HG03175 (cell line): ENCODE measurements at regions not wholly inside any gene's neighbourhood (a gene's known extent, or its start where the extent isn't known, plus 50 kb on each side); places are given as distances from the start of the nearest gene placed in this dataset.
"Not testable (repeated sequence)": the region's sequence is repeated elsewhere in the genome, so short reads cannot be mapped to it uniquely, and the experiment has no call there.

Experiments
- ATAC-seq: cut with Tn5 transposase; IDR thresholded peaks from one replicate; pipeline ENCODE4 v1.9.1; 2021; ENCODE audit warnings: mild to moderate bottlenecking, moderate library complexity; ENCODE audit not compliant: unreplicated experiment

GRCh38 chr16:26840691-26841090, 226.0 kb upstream of the C16orf82 start:
- ATAC-seq: no peak

- ATAC-seq: no peak
Measured at GRCh38 chr16:26856271-26856670, 210.5 kb upstream of the C16orf82 start.

DNA sequence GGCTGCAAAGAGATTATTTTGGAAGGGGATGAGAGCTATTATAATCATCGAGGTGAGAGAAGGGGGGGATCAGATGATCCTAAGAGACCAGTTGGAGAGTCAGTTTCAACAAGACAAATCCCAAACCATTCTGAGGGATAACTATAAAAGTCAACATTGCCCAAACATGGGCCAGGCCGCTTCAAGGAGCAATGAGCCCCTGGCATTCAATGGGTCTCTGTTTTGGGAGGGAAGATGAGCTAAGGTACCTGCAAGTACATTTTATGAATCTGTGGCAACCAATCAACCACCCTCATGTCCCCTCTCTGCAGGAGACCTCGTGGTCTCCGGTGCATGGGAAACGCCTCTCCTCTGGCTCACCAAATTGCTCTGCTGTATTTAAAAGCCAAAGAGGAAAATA, 209.9 kb upstream of the C16orf82 start:
- ATAC-seq: no peak

GRCh38 chr16:26857371-26857770, 209.4 kb upstream of the C16orf82 start:
- no peak for ATAC-seq

GRCh38 chr16:26860506-26860905, 206.2 kb upstream of the C16orf82 start:
- no peak for ATAC-seq

- ATAC-seq: no peak
Measured at GRCh38 chr16:26863931-26864330, 202.8 kb upstream of the C16orf82 start.

GRCh38 chr16:26874318-26874717, 192.4 kb upstream of the C16orf82 start:
- not testable (repeated sequence) for ATAC-seq

DNA sequence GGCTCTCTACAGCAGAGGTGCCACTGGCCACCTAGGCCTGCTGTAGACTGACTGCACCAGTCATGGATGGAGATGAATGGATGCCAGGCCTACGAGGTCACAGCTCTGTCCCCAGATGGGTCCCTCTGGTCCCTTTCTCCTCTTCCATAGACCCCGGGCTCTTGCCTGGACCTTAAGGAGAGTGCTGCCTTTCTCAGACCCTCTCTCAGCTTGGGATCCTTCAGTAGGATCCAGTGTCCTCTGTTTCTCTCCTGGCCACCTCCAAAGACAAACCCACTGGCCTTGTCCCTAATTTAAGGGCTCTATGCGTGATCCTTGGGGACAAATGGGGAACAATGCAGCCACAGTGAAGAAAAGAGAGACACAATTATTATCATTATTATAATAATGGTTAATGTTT, 189.3 kb upstream of the C16orf82 start:
- no peak for ATAC-seq

DNA sequence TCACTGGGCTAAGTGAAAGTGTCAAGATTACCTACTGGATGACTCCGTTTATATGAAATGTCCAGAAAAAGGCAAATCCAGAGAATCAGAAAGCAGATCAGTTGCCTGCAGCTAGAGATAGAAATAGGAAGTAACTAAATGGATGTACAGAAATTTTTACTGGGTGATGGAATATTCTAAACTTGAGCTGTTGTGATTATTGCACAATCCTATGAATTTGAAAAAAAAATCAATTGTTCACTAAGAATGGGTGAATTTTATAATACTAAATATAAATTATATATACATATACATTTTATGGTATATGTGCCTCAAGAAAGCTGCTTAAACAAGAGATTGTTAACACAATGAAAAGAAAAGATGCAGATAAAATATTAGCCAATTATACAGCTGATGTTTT, 181.1 kb upstream of the C16orf82 start:
- ATAC-seq: no peak

DNA sequence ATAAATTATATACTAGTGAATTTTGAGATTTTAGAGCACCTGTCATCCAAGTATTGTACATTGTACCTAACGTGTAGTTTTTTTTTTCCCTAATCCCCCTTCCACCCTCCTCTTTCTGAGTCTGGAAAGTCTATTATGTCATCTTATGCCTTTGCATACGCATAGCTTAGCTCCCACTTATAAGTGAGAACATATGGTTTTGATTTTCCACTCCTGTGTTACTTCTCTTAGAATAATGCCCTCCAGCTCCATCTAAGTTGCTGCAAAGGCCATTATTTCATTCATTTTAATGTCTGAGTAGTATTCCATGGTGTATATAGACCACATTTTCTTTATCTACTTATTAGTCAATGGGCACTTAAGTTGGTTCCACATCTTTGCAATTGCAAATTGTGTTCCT, 177.0 kb upstream of the C16orf82 start:
- no peak for ATAC-seq

DNA sequence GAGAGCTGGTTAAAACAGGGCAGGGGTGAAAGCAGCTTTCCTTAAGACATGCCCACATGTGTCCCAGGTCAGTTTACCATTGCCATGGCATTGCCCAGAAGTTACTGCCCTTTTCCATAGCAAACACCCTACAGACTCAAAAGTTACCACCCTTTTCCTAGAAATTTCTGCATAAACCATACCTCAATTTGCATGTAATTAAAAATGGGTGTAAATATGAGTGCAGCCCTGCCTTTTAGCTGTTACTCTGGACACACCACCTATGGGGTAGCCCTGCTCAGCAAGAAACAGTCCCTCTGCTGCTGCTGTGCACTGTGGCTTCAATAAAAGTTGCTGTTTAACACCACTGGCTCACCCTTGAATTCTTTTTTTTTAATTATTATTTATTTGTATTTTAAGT, 168.5 kb upstream of the C16orf82 start:
- no peak for ATAC-seq

GRCh38 chr16:26901196-26901861, 165.4 kb upstream of the C16orf82 start:
- no peak for ATAC-seq

DNA sequence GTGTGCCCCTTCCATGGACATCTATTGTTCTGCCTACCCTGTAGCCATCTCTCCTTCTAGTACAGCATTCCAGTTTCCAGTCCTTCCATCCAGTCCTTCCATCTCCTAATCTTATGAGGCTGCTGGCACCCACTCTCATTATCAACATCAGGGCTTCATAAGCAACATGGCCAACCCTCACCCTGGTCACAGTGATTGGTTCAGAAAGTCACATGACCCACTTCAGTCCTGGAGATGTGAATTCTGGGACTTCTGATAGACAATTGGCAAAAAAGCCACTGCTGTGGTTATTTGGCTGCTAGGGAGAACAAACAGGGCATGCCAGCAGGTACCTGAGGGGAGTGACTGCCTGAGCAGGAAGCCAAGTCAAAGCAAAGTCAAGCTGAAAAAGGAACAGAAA, 164.7 kb upstream of the C16orf82 start:
- ATAC-seq: no peak

DNA sequence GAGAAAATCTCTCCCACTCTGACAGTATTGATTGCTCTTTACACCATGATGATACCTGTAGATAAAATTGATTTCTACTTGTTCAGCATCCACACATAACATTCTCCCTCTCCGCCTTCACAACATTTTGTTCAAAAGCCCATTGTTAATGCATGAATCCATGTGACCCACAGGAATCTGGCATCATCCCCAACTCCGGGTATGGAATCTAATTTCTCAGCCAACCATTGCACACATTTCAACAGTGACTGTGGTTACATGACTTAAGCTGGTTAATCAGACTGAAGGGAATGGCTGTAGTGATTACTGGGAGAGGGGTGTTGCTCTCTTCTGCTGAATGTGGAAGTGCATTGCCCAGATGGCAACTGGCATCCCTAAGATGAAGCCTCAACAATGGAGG, 161.4 kb upstream of the C16orf82 start:
- ATAC-seq: no peak

GRCh38 chr16:26909623-26910022, 157.1 kb upstream of the C16orf82 start:
- ATAC-seq: no peak

GRCh38 chr16:26911436-26911835, 155.3 kb upstream of the C16orf82 start:
- ATAC-seq: no peak

DNA sequence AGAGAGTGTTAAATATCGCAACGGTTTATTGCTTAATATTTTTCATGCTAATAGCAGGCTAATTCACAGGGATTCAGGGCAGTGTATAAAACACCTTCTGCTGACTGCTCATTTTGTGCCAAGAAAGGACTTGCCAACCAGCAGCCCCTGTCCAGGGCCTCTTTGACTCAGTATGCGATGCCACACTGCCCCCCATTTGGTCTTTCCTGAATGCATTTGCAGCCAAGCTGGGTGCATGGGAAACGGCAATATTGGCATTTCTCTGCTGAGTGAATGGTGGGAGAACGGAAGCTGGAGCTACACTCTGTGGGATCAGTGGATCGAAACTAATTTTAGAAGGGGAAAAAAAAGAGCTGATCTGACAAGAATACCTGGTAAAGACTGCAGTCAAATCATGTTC, 152.9 kb upstream of the C16orf82 start:
- no peak for ATAC-seq

- ATAC-seq: no peak
Measured at GRCh38 chr16:26930786-26931581, 135.7 kb upstream of the C16orf82 start.

DNA sequence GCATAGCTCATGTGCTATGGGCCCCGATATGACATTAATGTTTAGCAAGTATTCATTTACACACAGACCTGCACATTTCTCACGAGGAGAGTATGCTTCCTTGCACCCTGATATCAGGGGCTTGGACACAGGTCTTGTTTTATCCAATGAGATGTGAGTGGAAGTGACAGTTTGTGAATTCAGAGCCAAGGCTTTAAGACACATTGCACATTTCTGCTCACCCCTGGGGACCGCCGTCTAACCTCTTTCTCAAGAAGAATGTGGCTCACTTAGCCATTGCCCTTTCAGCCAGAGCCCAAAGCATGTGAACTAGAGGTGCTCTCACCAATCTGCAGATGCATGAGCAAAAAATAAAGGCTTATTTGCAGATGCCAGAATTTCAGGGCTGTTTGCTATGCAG, 116.1 kb upstream of the C16orf82 start:
- ATAC-seq: no peak

GRCh38 chr16:26951950-26952349, 114.8 kb upstream of the C16orf82 start:
- no peak for ATAC-seq

DNA sequence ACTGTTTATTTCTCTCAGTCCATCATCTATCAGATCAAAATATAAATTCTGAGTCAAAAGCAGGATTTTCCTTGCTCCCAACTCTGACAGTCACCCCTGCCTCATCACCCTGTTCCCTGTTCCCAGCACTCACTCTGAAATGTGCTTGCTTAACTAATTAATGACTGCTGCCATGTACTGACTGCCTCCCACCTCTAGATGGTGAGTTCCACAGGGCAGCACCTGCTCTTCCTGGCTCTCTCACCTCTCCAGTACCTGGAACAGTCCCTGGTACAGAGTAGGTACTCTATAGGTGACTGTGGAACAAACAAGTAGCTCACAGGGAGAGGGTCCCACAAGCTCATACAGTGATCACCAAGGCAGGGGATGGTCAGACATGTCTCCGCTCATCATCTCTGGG, 114.3 kb upstream of the C16orf82 start:
- ATAC-seq: no peak

GRCh38 chr16:26957283-26957859, 109.4 kb upstream of the C16orf82 start:
- ATAC-seq: no peak
